ENCODE measurements at regions not wholly inside any gene's neighbourhood (a gene's known extent, or its start where the extent isn't known, plus 50 kb on each side); places are given as distances from the start of the nearest gene placed in this dataset.

- no peak overlapping the region for H3K27ac ChIP-seq (ENCODE audit: low read depth, low read length)
- no peak overlapping the region for H2BK5ac ChIP-seq (ENCODE audit: low read depth, low read length, poor library complexity)
- H3K79me1 ChIP-seq (ENCODE audit: low read length): no peaks in the 10 kb centered on the region
- no peak overlapping the region for H3K4me3 ChIP-seq (ENCODE audit: low read depth, low read length)
- no peak overlapping the region for H2BK120ac ChIP-seq (ENCODE audit: insufficient read depth, low read length, poor library complexity)
- H3K4me1 ChIP-seq (ENCODE audit: control insufficient read depth in 1 of 2, insufficient read depth in 2 of 2, low read length in 2 of 2): no peaks in the 10 kb centered on the region
- H2BK12ac ChIP-seq (ENCODE audit: low read length): no peak overlapping the region
- H3K18ac ChIP-seq (ENCODE audit: low read length): no peak overlapping the region
- no peak overlapping the region for H3K4me2 ChIP-seq (ENCODE audit: low read length)
- no peak overlapping the region for H3K14ac ChIP-seq (ENCODE audit: low read length)
- no peak overlapping the region for H4K12ac ChIP-seq (ENCODE audit: low read depth, low read length)
- no peak overlapping the region for H3K4ac ChIP-seq (ENCODE audit: low read depth, low read length)
- H3K36me3 ChIP-seq (ENCODE audit: control insufficient read depth in 1 of 2, insufficient read depth in 2 of 2, low read length in 2 of 2): no peaks in the 10 kb centered on the region
- no peaks in the 10 kb centered on the region for H3K27me3 ChIP-seq (ENCODE audit: insufficient read depth, low read length)
- no peak overlapping the region for H2AFZ ChIP-seq (ENCODE audit: insufficient read depth, low read length, poor library complexity)
- H3K23ac ChIP-seq (ENCODE audit: low read length): no peak overlapping the region
- no peak for DNase-seq
- WGBS (ENCODE audit: extremely low coverage, insufficient coverage, insufficient read length): no CpG with 5 or more reads among the region's 11 CpGs
- H3K9ac ChIP-seq (ENCODE audit: low read length): no peak overlapping the region
- H2AK5ac ChIP-seq (ENCODE audit: low read length): no peak overlapping the region
- no peak overlapping the region for H4K91ac ChIP-seq (ENCODE audit: low read depth, low read length)
- no peaks in the 10 kb centered on the region for H3K79me2 ChIP-seq (ENCODE audit: control insufficient read depth, insufficient read depth, low read length, poor library complexity)
- peaks cover 5% of the 10 kb centered on the region for H3K9me3 ChIP-seq (ENCODE audit: insufficient read depth, low read depth, low read length)
- H4K8ac ChIP-seq (ENCODE audit: low read depth, low read length): no peak overlapping the region
Observed at GRCh38 chr2:20917719-20918572, 95.0 kb upstream of the LDAH start.

GRCh38 chr2:20917287-20917660 is 94.4 kb upstream of the LDAH start:
- Histone ChIP-seq H4K91ac (ENCODE audit: low read depth, low read length) (no peak overlapping the region), H3K4me3 (ENCODE audit: low read depth, low read length) (no peak overlapping the region), H2BK12ac (ENCODE audit: low read length) (no peak overlapping the region), H3K27me3 (ENCODE audit: insufficient read depth, low read length) (no peaks in the 10 kb centered on the region), H3K27ac (ENCODE audit: low read depth, low read length) (no peak overlapping the region), H3K14ac (ENCODE audit: low read length) (no peak overlapping the region), H3K4me2 (ENCODE audit: low read length) (no peak overlapping the region), H3K36me3 (ENCODE audit: control insufficient read depth in 1 of 2, insufficient read depth in 2 of 2, low read length in 2 of 2) (no peaks in the 10 kb centered on the region), H3K4me1 (ENCODE audit: control insufficient read depth in 1 of 2, insufficient read depth in 2 of 2, low read length in 2 of 2) (no peaks in the 10 kb centered on the region), H4K12ac (ENCODE audit: low read depth, low read length) (no peak overlapping the region), H2AK5ac (ENCODE audit: low read length) (no peak overlapping the region), H3K79me2 (ENCODE audit: control insufficient read depth, insufficient read depth, low read length, poor library complexity) (no peaks in the 10 kb centered on the region), H3K4ac (ENCODE audit: low read depth, low read length) (no peak overlapping the region), H3K9me3 (ENCODE audit: insufficient read depth, low read depth, low read length) (peaks cover 5% of the 10 kb centered on the region), H2AFZ (ENCODE audit: insufficient read depth, low read length, poor library complexity) (no peak overlapping the region), H3K9ac (ENCODE audit: low read length) (no peak overlapping the region), H2BK120ac (ENCODE audit: insufficient read depth, low read length, poor library complexity) (no peak overlapping the region), H2BK5ac (ENCODE audit: low read depth, low read length, poor library complexity) (no peak overlapping the region), H3K79me1 (ENCODE audit: low read length) (no peaks in the 10 kb centered on the region), H3K23ac (ENCODE audit: low read length) (no peak overlapping the region), H4K8ac (ENCODE audit: low read depth, low read length) (no peak overlapping the region), H3K18ac (ENCODE audit: low read length) (no peak overlapping the region)
- DNase-seq: no peak
- no CpG with 5 or more reads among the region's 8 CpGs for WGBS (ENCODE audit: extremely low coverage, insufficient coverage, insufficient read length)

- H2BK5ac ChIP-seq (ENCODE audit: low read depth, low read length, poor library complexity): no peak overlapping the region
- H2AK5ac ChIP-seq (ENCODE audit: low read length): no peak overlapping the region
- no peaks in the 10 kb centered on the region for H3K36me3 ChIP-seq (ENCODE audit: control insufficient read depth in 1 of 2, insufficient read depth in 2 of 2, low read length in 2 of 2)
- no peak overlapping the region for H3K23ac ChIP-seq (ENCODE audit: low read length)
- H3K18ac ChIP-seq (ENCODE audit: low read length): no peak overlapping the region
- H3K4me1 ChIP-seq (ENCODE audit: control insufficient read depth in 1 of 2, insufficient read depth in 2 of 2, low read length in 2 of 2): no peaks in the 10 kb centered on the region
- H3K4me2 ChIP-seq (ENCODE audit: low read length): no peak overlapping the region
- no peak overlapping the region for H3K14ac ChIP-seq (ENCODE audit: low read length)
- H3K79me1 ChIP-seq (ENCODE audit: low read length): no peaks in the 10 kb centered on the region
- H3K4me3 ChIP-seq (ENCODE audit: low read depth, low read length): no peak overlapping the region
- peak in 1 of 2 donors; percentile 13 for DNase-seq
- H3K27me3 ChIP-seq (ENCODE audit: insufficient read depth, low read length): no peaks in the 10 kb centered on the region
- no CpG with 5 or more reads among the region's 7 CpGs for WGBS (ENCODE audit: extremely low coverage, insufficient coverage, insufficient read length)
- H4K91ac ChIP-seq (ENCODE audit: low read depth, low read length): no peak overlapping the region
- H3K79me2 ChIP-seq (ENCODE audit: control insufficient read depth, insufficient read depth, low read length, poor library complexity): no peaks in the 10 kb centered on the region
- H2BK12ac ChIP-seq (ENCODE audit: low read length): no peak overlapping the region
- H4K8ac ChIP-seq (ENCODE audit: low read depth, low read length): no peak overlapping the region
- H3K27ac ChIP-seq (ENCODE audit: low read depth, low read length): no peak overlapping the region
- H3K9me3 ChIP-seq (ENCODE audit: insufficient read depth, low read depth, low read length): peaks cover 5% of the 10 kb centered on the region
- H3K4ac ChIP-seq (ENCODE audit: low read depth, low read length): no peak overlapping the region
- no peak overlapping the region for H2AFZ ChIP-seq (ENCODE audit: insufficient read depth, low read length, poor library complexity)
- H2BK120ac ChIP-seq (ENCODE audit: insufficient read depth, low read length, poor library complexity): no peak overlapping the region
- no peak overlapping the region for H3K9ac ChIP-seq (ENCODE audit: low read length)
- no peak overlapping the region for H4K12ac ChIP-seq (ENCODE audit: low read depth, low read length)
Observed at GRCh38 chr2:20916604-20917286, 93.8 kb upstream of the LDAH start.

GRCh38 chr2:20915271-20915670 is 92.4 kb upstream of the LDAH start:
- Histone ChIP-seq H2BK5ac (ENCODE audit: low read depth, low read length, poor library complexity) (no peak overlapping the region), H3K79me1 (ENCODE audit: low read length) (no peaks in the 10 kb centered on the region), H2BK12ac (ENCODE audit: low read length) (no peak overlapping the region), H2BK120ac (ENCODE audit: insufficient read depth, low read length, poor library complexity) (no peak overlapping the region), H3K18ac (ENCODE audit: low read length) (no peak overlapping the region), H3K14ac (ENCODE audit: low read length) (no peak overlapping the region), H3K4ac (ENCODE audit: low read depth, low read length) (no peak overlapping the region), H2AFZ (ENCODE audit: insufficient read depth, low read length, poor library complexity) (no peak overlapping the region), H4K8ac (ENCODE audit: low read depth, low read length) (no peak overlapping the region), H3K4me1 (ENCODE audit: control insufficient read depth in 1 of 2, insufficient read depth in 2 of 2, low read length in 2 of 2) (no peaks in the 10 kb centered on the region), H3K27me3 (ENCODE audit: insufficient read depth, low read length) (no peaks in the 10 kb centered on the region), H3K9ac (ENCODE audit: low read length) (no peak overlapping the region), H4K91ac (ENCODE audit: low read depth, low read length) (no peak overlapping the region), H3K36me3 (ENCODE audit: control insufficient read depth in 1 of 2, insufficient read depth in 2 of 2, low read length in 2 of 2) (no peaks in the 10 kb centered on the region), H3K27ac (ENCODE audit: low read depth, low read length) (no peak overlapping the region), H2AK5ac (ENCODE audit: low read length) (no peak overlapping the region), H3K23ac (ENCODE audit: low read length) (no peak overlapping the region), H3K4me2 (ENCODE audit: low read length) (no peak overlapping the region), H3K79me2 (ENCODE audit: control insufficient read depth, insufficient read depth, low read length, poor library complexity) (no peaks in the 10 kb centered on the region), H3K9me3 (ENCODE audit: insufficient read depth, low read depth, low read length) (peaks cover 3% of the 10 kb centered on the region), H4K12ac (ENCODE audit: low read depth, low read length) (no peak overlapping the region), H3K4me3 (ENCODE audit: low read depth, low read length) (no peak overlapping the region)
- no peak for DNase-seq
- no CpG with 5 or more reads among the region's 4 CpGs for WGBS (ENCODE audit: extremely low coverage, insufficient coverage, insufficient read length)

Measured in trophoblast cell (in vitro differentiated cells and primary cell).